A549 (cell line): ENCODE measurements at regions not wholly inside any gene's neighbourhood (a gene's known extent, or its start where the extent isn't known, plus 50 kb on each side); places are given as distances from the start of the nearest gene placed in this dataset.

Experiments used
- ATAC-seq, 2 experiments: fragments of 200-7000 bp in 1 of 2; fragments of >200 bp in 1 of 2; cut with Nextera tagmentation in 1 of 2; cut with Tn5 transposase in 1 of 2; 3 replicates each; pipeline versions ENCODE4 v1.8.0 to v1.9.1; 2018 to 2020; ENCODE audit warnings: mild to moderate bottlenecking in 1 of 2, moderate library complexity in 1 of 2
- CTCF ChIA-PET: fragments of 300-600 bp; sonication (Branson Sonifier 250); formaldehyde crosslinking; extraction: SDS; loops from one replicate; lab custom pipeline; 2021; ENCODE audit warnings: antibody characterized with exemption, inconsistent platforms; lab: Yijun Ruan, JAX
- POLR2A ChIA-PET: fragments of 350-600 bp; formaldehyde crosslinking; extraction: SDS; loops from one replicate; lab custom pipeline; 2021; ENCODE audit warnings: antibody characterized with exemption, inconsistent platforms; lab: Yijun Ruan, JAX
- DNase-seq, 2 experiments: peaks; one replicate each; pipeline versions ENCODE4 v3.0.0 to v3.0.0-alpha.2; 2011 to 2016; ENCODE audit warnings: low read depth in 1 of 2, low spot score in 1 of 2
- FAIRE-seq: peaks from 2 replicates; lab custom pipeline; 2011; peaks lifted over from hg19 to GRCh38; lab: Jason Lieb, UNC
- H3K27ac ChIP-seq, 2 experiments: fragments of >200 bp; sonication (Bioruptor Twin); formaldehyde crosslinking; 3 replicates each; pipeline ENCODE4 v1.5.1; 2016 to 2017
- H3K4me1 ChIP-seq: fragments of >200 bp; sonication (Bioruptor Twin); formaldehyde crosslinking; 3 replicates; pipeline ENCODE4 v1.6.1; 2016
- H3K4me2 ChIP-seq: fragments of >200 bp; sonication (Bioruptor Twin); formaldehyde crosslinking; 3 replicates; pipeline ENCODE4 v1.6.1; 2016
- H3K4me3 ChIP-seq: fragments of >200 bp; sonication (Bioruptor Twin); formaldehyde crosslinking; 3 replicates; pipeline ENCODE4 v1.5.1; 2016
- H3K9me3 ChIP-seq: fragments of >200 bp; sonication (Bioruptor Twin); formaldehyde crosslinking; 3 replicates; pipeline ENCODE4 v1.6.1; 2016
- ATOH8 ChIP-seq: fragments of 250-450 bp; sonication (Bioruptor Pico); IDR thresholded peaks from 2 replicates; pipeline ENCODE4 v1.5.0; 2020; ENCODE audit warnings: low read depth, mild to moderate bottlenecking, moderate library complexity
- CEBPB ChIP-seq, 2 experiments: fragments of >200 bp in 1 of 2; sonication (Bioruptor Twin) in 1 of 2; formaldehyde crosslinking in 1 of 2; IDR thresholded peaks; 2 replicates each; pipeline ENCODE4 v1.6.1; 2012 to 2016
- CHD2 ChIP-seq: fragments of 150-350 bp; IDR thresholded peaks from 2 replicates; pipeline ENCODE4 v1.6.1; 2014; ENCODE audit warnings: low read length; ENCODE audit not compliant: partially characterized antibody
- CHD4 ChIP-seq: fragments of 200-600 bp; sonication (generic); IDR thresholded peaks from 2 replicates; pipeline ENCODE4 v1.6.1; 2016; ENCODE audit warnings: antibody characterized with exemption, mild to moderate bottlenecking, borderline replicate concordance
- EHF ChIP-seq: fragments of 250-450 bp; sonication (Bioruptor Pico); IDR thresholded peaks from 2 replicates; pipeline ENCODE4 v1.5.0; 2020; ENCODE audit warnings: mild to moderate bottlenecking
- EHMT2 ChIP-seq: fragments of 200-600 bp; sonication (generic); IDR thresholded peaks from 2 replicates; pipeline ENCODE4 v1.6.1; 2016; ENCODE audit warnings: antibody characterized with exemption, low read depth, mild to moderate bottlenecking, moderate library complexity
- ELK1 ChIP-seq: fragments of 150-350 bp; IDR thresholded peaks from 2 replicates; pipeline ENCODE4 v1.6.1; 2014; ENCODE audit warnings: low read depth, mild to moderate bottlenecking, low read length
- ESRRA ChIP-seq: fragments of 150-350 bp; IDR thresholded peaks from 2 replicates; pipeline ENCODE4 v1.6.1; 2014; ENCODE audit warnings: mild to moderate bottlenecking, low read length, borderline replicate concordance
- FOSB ChIP-seq: fragments of 250-450 bp; sonication (Bioruptor Pico); IDR thresholded peaks from 2 replicates; pipeline ENCODE4 v1.5.0; 2020; ENCODE audit warnings: mild to moderate bottlenecking, moderate library complexity
- GATA3 ChIP-seq: IDR thresholded peaks from 2 replicates; pipeline ENCODE4 v1.6.1; 2012; ENCODE audit warnings: borderline replicate concordance
- JUNB ChIP-seq: fragments of >200 bp; sonication (Bioruptor Twin); formaldehyde crosslinking; IDR thresholded peaks from 2 replicates; pipeline ENCODE4 v1.6.1; 2016
- MAX ChIP-seq: IDR thresholded peaks from 2 replicates; pipeline ENCODE4 v1.6.1; 2012
- POLR2A ChIP-seq: IDR thresholded peaks from 2 replicates; pipeline ENCODE4 v1.6.1; 2012; ENCODE audit warnings: mild to moderate bottlenecking, low read length
- RNF2 ChIP-seq: fragments of 200-600 bp; sonication (generic); IDR thresholded peaks from 2 replicates; pipeline ENCODE4 v1.6.1; 2016; ENCODE audit warnings: low read depth, mild to moderate bottlenecking, antibody characterized with exemption, moderate library complexity, borderline replicate concordance
- USF2 ChIP-seq: fragments of 450-650 bp; IDR thresholded peaks from 2 replicates; pipeline ENCODE4 v1.6.1; 2014; ENCODE audit warnings: antibody characterized with exemption
- ZC3H11A ChIP-seq: fragments of 450-650 bp; IDR thresholded peaks from 2 replicates; pipeline ENCODE4 v1.6.1; 2014; ENCODE audit warnings: antibody characterized with exemption, mild to moderate bottlenecking
- WGBS: methylation state at CpG from one replicate; pipeline ENCODE4 v1.1.6; 2017; ENCODE audit errors: missing lambda C conversion rate; 5-methylcytosine and 5-hydroxymethylcytosine counted together

- FAIRE-seq (no peak), ATAC-seq (no peak), DNase-seq (no peak)
- ChIA-PET CTCF (no interaction called here), POLR2A (no interaction called here)
- Histone ChIP-seq H3K4me2 (peak overlapping the region; percentile 44), H3K4me1 (peaks cover 36% of the 10 kb centered on the region), H3K27ac (no peak overlapping the region), H3K9me3 (no peaks in the 10 kb centered on the region), H3K4me3 (no peak overlapping the region)
- 52% methylated on average over 1 of the region's 1 CpG for WGBS
- TF ChIP-seq ESRRA = no peak
These were observed 116.2 kb upstream of the KCNMB2 start for GRCh38 chr3:178420033-178420432.

GRCh38 chr3:178421069-178421468, 115.2 kb upstream of the KCNMB2 start:
- peak in 1 of 2 experiments; percentile 53; a peak in 1 of 6 replicates for ATAC-seq
- 0% methylated on average over 1 of the region's 1 CpG for WGBS
- no peak for FAIRE-seq
- ChIA-PET CTCF (interaction anchor here (1.1 kb wide), 1 partner anchor 15 kb away, joined by 3 read pairs; no protein-coding TSS in a partner anchor), POLR2A (no interaction called here)
- TF ChIP-seq GATA3 (peak; percentile 48), ATOH8 (CRISPR knock-in tag) (no peak), USF2 (no peak), FOSB (no peak), EHF (CRISPR knock-in tag) (no peak), ESRRA (no peak)
- Histone ChIP-seq H3K4me1 (peaks cover 36% of the 10 kb centered on the region), H3K4me3 (no peak overlapping the region), H3K9me3 (no peaks in the 10 kb centered on the region), H3K27ac (no peak overlapping the region), H3K4me2 (peak overlapping the region; percentile 44)
- DNase-seq = peak in 1 of 2 experiments; percentile 19

GRCh38 chr3:178422406-178422805, 113.8 kb upstream of the KCNMB2 start:
- Histone ChIP-seq H3K4me2 (no peak overlapping the region), H3K4me1 (peaks cover 36% of the 10 kb centered on the region), H3K9me3 (no peaks in the 10 kb centered on the region), H3K27ac (no peak overlapping the region), H3K4me3 (no peak overlapping the region)
- FAIRE-seq (no peak), DNase-seq (no peak), ATAC-seq (no peak)
- CTCF ChIA-PET = interaction anchor here (1.1 to 1.6 kb wide), 2 partner anchors 11 to 14 kb away, joined by 3 read pairs; no protein-coding TSS in a partner anchor
- POLR2A ChIA-PET = no interaction called here
- TF ChIP-seq MAX (no peak), CHD2 (no peak), ZC3H11A (no peak), ELK1 (no peak), USF2 (no peak), CHD4 (no peak), POLR2A (no peak), EHF (CRISPR knock-in tag) (no peak), EHMT2 (no peak), JUNB (no peak)

- TF ChIP-seq CEBPB (IDR thresholded peaks at IDR 0.05) (no peak), RNF2 (no peak)
- TF ChIP-seq, all 56 proteins: peak for 0
- DNase-seq = no peak
- H3K4me2 ChIP-seq = no peak overlapping the region
- no peaks in the 10 kb centered on the region for H3K9me3 ChIP-seq
- ChIA-PET POLR2A (no interaction called here), CTCF (no interaction called here)
- no peak for ATAC-seq
- H3K4me1 ChIP-seq = no peaks in the 10 kb centered on the region
- H3K27ac ChIP-seq = no peak overlapping the region
- no peak for FAIRE-seq
- no peak overlapping the region for H3K4me3 ChIP-seq
These were observed 108.2 kb upstream of the KCNMB2 start for GRCh38 chr3:178428037-178428436.
